Fibroblast of peridontal ligament (primary cell): ENCODE measurements at regions not wholly inside any gene's neighbourhood (a gene's known extent, or its start where the extent isn't known, plus 50 kb on each side); places are given as distances from the start of the nearest gene placed in this dataset.
"Not testable (repeated sequence)": the region's sequence is repeated elsewhere in the genome, so short reads cannot be mapped to it uniquely, and the experiment has no call there.

Source experiments
- DNase-seq: peaks from one replicate; pipeline ENCODE4 v3.0.0-alpha.2; 2010; ENCODE audit errors: extremely low read depth

- no peak for DNase-seq
Observed at GRCh38 chr1:220942278-220942677, 63.0 kb downstream of the HLX start.

DNA sequence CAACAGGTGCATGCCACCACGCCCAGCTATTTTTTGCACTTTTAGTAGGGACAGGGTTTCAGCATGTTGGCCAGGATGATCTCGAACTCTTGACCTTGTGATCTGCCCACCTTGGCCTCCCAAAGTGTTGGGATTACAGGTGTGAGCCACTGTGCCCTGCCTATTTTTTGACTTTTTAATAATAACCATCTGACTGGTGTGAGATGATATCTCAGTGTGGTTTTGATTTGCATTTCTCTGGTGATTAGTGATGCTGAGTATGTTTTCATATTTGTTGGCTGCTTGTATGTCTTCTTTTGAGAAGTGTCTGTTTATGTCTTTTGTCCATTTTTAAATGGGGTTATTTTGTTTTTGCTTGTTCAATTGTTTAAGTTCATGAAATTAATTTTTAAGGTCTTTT lies 63.7 kb downstream of the HLX start:
- DNase-seq, result not testable (repeated sequence)

GRCh38 chr1:220943319-220943996 lies 64.2 kb downstream of the HLX start:
- DNase-seq, result no peak

- no peak for DNase-seq
Observed at GRCh38 chr1:220950576-220950975, 71.3 kb downstream of the HLX start.

GRCh38 chr1:220952961-220953643 lies 73.9 kb downstream of the HLX start:
- DNase-seq, result no peak

- peak; percentile 18 for DNase-seq
Observed at GRCh38 chr1:220954321-220955075, 75.3 kb downstream of the HLX start.

- DNase-seq, result no peak
Observed at GRCh38 chr1:220955116-220955515, 75.9 kb downstream of the HLX start.

DNA sequence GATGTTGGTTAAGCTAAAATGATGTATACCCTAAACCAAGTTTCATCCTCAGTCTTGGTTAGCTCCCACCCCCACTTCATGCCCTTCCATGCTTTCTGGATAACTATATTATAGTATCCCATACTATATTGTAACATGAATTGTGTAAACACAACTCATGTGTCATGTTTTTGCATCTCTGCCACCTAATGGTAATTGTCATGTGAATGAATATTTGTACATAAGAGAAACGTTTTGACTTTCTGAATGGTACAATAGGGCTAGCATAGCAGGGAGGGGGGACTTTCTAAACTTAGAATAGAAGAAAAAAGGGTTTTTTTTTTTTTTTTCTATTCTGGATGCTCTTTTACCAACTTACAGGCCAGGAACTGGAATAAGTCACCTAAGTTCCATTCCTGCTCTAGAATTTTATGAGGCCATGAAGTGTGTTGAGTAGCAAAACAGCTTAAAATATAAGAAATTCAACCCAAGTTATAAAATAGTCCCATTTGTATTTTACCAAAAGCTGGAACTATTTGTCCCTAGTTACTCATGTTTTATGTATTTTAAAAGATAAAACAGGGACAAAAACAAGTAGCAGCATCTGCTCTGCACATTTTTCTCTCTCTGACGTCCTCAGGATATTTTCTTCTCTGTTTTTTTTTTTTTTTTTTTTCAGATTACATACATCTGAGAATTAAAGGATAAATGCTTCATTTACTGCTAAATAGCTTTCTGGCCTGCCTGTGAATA lies 77.4 kb downstream of the HLX start:
- DNase-seq, result no peak

DNA sequence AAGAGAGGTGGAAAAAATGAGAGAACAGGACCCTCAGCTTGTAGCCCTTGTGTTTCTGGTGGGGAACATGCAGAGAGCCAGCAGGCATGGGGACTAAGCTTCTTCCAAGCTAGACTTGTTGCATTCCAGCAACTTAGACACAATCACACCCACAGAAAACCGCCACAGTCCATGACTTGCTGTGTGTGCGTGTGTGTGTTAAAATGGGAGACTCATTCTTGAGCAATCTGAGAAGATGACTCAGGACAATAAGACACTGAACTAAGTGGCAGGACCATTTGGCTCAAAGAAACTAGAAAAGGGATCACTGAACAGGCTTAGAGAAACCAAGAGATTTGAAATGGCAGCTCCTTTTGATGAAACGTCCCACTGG lies 78.0 kb downstream of the HLX start:
- peak; percentile 91 for DNase-seq

DNA sequence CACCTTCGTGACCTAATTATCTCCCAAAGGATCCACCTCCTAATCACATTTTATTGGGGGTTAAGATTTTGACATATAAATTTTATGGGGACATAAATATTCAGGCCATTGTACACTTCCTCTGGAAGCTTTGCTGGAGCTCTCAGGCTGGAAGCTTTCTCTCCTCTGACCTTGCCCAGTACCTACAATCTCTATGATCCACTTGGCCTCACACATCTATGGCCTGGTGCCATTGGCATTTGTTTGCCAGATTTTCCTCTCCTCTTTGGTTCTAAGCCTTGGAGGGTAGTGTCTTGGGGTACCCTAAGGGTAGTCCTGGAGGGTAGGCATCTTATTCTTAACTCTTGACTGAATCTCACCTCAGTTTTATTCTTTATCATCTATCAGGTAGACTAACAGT lies 79.0 kb downstream of the HLX start:
- DNase-seq, result no peak

DNA sequence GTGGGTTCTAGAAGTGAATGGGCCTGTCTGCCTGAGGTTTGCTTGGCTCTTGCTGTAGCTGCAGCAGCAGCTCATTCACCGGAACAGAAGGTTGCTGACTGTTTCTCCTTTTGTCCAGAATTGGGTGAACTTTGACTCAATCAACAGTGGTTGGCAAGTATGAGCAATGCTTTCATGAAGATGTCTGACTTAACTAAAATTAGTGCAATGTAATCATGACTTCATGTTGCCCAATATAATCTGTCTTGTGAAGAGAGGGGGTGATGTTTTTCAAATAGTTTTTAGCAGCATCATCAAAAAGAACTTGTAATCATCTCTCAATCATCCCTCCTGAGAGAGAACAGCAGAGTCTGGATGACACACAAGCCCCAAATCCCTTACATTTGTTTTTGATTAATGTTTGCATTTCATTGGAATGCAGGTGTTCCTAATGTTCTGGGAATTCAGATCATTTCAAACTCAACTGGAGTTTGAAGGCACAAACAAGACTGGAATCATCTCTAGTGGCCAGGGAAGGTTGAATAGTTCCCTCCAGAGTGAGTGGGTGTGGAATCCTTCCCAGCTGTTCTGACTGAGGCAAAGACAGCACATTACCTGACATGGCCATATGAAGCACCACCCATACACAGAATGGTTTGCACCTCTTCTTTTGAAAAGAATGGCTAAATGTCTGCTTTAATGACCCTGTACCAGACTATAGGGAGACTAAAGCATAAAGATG lies 82.9 kb downstream of the HLX start:
- peak; percentile 97 for DNase-seq

DNA sequence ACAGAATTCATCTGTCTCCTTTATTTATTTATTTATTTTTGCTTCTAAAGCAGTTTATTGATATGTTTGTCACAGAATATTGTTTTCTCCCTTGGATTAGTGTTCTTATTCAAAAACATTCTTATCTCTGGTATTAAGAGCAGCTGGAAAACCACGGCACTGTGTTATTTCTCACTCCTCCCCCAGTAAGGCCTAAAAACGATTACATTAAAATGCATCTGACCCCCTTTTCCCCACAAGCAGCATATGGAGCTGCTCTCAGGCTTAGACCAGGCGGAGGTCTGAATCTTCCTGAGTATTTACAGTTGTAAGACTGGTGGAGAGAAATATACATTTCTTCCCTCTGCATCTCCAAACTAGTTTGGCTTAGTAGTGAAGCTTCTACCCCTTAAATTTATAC lies 86.8 kb downstream of the HLX start:
- DNase-seq, result no peak

- no peak for DNase-seq
Observed at GRCh38 chr1:220966473-220966872, 87.2 kb downstream of the HLX start.

GRCh38 chr1:220966881-220967611 lies 87.8 kb downstream of the HLX start:
- DNase-seq, result peak; percentile 47

DNA sequence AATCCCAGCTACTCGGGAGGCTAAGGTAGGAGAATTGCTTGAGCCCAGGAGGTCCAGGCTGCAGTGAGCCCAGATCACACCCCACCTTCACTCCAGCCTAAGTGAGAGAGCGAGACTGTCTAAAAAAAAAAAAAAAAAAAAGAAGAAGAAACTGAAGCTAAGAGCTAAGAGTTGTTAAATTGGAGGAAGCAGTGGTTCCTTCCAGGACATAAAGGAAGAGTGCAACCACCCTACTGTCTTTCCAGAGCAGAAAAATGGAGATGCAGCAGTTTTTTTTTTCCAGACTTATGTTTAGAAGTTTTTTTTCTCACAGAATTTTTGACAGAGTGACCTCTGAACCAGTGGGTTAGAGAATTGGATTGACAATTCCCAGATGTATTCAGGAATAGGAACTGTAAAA lies 88.7 kb downstream of the HLX start:
- DNase-seq, result no peak

DNA sequence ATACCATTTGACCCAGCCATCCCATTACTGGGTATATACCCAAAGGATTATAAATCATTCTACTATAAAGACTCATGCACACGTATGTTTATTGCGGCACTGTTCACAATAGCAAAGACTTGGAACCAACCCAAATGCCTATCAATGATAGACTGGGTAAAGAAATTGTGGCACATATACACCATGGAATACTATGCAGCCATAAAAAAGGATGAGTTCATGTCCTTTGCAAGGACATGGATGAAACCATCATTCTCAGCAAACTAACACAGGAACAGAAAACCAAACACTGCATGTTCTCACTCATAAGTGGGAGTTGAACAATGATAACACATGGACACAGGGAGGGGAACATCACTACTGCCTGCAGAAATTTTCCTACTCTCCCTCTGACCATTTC lies 90.0 kb downstream of the HLX start:
- DNase-seq, result not testable (repeated sequence)

- peak; percentile 18 for DNase-seq
Observed at GRCh38 chr1:220970311-220970710, 91.1 kb downstream of the HLX start.

- DNase-seq, result no peak
Observed at GRCh38 chr1:220971221-220971620, 92.0 kb downstream of the HLX start.

DNA sequence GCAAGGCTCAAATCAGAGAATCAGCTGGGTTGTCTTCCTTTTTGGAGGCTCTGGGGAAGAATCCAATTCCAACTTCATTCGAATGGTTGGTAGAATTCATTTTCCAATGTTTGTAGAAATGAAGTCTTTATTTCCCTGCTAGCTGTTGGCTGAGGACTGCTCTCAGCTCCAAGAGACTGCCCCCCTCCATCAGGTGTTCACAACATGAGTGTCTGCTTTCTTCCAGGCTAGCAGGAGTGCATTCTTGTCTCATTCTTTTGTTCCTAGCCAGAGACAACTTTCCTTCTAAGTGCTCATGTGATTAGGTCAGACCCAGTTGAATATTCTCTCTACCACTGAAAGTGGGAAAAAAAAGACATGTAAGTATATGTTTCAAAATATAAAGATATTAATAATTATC lies 95.2 kb downstream of the HLX start:
- DNase-seq, result no peak

- DNase-seq, result no peak
Observed at GRCh38 chr1:220976390-220976789, 97.1 kb downstream of the HLX start.

DNA sequence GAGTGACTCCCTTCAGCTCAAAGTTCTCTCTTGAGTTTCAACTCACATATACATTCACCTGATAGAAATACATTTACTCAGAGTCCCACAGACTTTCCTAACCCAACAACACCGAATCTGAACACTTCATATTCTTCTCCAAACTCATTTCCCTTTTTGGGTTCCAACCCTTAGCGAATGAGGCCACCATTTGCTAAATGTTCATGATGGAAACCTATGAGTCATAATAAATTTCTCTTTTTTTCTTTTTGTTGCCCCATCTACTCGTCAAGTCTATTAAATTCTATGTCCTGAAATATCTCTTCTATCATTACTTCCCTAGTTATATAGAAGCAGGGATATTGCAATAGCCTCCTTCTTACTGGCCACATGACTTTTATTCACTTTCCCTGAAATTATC lies 100.1 kb downstream of the HLX start:
- DNase-seq, result no peak
